HG03025 (cell line): ENCODE measurements at regions not wholly inside any gene's neighbourhood (a gene's known extent, or its start where the extent isn't known, plus 50 kb on each side); places are given as distances from the start of the nearest gene placed in this dataset.
A peak's percentile ranks its signal among the peaks of the same experiment; 100 is the strongest.
"Not testable (repeated sequence)": the region's sequence is repeated elsewhere in the genome, so short reads cannot be mapped to it uniquely, and the experiment has no call there.

Experiments
- ATAC-seq: cut with Tn5 transposase; IDR thresholded peaks from one replicate; pipeline ENCODE4 v1.9.1; 2021; ENCODE audit warnings: mild to moderate bottlenecking, moderate library complexity; ENCODE audit not compliant: unreplicated experiment, low FRiP score

DNA sequence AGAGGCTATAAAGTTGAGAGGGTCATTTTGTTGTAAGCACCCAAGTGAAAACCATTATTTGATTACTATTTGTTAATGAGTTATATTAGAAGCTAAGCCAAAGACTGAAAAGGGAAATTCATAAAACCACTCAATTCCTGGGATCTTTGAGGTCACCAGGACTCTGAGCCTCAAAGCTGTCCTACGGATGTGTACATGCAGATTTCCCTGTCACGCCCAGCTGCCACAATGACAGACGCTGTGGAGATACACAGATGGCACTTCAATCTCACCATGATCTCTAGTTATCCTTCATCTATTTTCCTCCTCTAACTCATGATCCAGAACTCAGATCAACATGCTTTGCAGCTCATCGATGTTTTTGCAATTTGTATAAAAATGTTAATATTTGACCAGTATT lies 403.5 kb upstream of the MIR17HG start:
- ATAC-seq, result no peak

DNA sequence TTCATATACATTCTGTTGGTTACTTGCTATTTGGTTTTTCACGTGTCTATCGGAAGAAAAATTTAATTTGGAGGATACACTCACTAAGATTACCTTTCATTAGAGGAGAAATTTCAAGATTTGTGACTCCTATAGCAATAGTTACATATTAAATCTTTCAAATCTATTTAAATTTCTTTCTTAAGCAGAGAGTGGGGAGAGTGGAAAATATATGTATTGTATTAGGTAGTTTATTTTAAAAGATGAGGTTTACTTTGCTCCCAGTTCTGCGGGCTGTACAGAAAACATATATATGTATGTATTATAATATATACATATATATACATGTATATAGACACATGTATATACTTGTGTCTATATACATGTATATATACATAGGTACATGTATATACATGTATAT lies 402.3 kb upstream of the MIR17HG start:
- ATAC-seq, result not testable (repeated sequence)

DNA sequence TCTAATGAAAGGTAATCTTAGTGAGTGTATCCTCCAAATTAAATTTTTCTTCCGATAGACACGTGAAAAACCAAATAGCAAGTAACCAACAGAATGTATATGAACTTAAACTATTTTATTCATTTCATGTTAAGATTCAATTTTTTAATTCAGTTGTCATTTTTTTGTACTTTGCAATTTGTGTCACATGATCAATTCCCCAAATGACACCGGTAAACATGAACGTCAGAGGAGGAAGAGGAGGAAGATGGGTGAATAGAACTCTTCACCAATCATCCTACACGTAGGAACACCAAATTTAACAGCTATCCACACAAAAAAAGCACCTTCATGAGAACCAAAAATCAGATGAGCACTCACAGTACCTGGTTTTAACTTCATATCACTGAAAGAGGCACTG lies 401.4 kb upstream of the MIR17HG start:
- not testable (repeated sequence) for ATAC-seq

DNA sequence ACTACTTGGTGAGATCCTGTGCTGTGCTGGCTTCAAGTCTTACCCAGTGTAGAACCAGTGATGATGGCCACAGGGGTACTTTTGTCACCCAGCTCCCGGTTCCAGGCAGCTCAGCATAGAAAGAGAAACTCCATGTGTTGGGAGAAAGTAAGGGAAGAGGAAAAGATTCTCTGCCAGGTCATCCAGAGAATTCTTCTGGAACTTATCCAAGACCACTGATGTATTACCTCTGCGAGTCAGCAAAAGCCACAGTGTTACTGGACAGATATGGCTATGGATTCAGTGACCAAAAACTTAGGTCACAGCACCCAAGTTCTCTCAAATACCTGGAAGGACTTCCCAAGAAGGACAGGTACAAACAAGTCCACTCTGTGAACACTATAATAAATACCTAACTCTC lies 399.5 kb upstream of the MIR17HG start:
- no peak for ATAC-seq

DNA sequence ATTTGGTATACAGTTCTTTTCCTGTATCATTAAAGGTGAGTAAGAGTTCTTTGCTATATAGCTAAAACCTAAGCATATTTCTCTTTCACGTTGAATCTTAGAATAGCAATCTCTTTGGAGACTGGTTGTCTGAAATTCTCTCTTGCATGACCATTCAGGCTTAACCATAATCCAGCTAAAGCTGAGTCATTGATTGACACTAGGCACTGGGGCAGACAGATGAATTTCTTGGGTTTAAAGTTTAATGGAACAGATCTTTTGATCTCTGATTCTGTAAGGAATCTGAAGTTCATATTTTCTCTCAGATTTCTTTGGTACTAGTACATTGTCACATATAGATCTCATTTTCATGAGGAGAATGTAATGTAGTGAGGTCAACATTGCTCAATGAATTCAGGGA lies 397.3 kb upstream of the MIR17HG start:
- no peak for ATAC-seq

DNA sequence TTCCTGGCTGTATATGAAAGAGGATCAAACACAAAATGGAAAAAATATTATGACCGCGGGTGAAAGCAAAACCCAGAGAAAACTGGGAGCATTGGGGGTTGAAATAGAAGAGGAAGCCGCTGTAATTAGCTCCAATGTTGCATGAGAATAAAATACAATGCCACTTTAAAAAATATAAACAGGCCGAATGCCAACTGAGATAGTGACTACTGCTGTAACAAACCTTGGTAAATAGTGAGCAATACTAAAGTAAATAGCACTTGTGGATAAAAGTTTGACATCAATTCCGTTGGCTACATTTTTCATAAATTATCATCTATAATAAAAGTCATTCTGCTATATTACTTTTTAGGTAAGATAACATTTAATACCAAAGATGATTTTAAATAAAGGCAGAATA lies 395.8 kb upstream of the MIR17HG start:
- ATAC-seq, result no peak

DNA sequence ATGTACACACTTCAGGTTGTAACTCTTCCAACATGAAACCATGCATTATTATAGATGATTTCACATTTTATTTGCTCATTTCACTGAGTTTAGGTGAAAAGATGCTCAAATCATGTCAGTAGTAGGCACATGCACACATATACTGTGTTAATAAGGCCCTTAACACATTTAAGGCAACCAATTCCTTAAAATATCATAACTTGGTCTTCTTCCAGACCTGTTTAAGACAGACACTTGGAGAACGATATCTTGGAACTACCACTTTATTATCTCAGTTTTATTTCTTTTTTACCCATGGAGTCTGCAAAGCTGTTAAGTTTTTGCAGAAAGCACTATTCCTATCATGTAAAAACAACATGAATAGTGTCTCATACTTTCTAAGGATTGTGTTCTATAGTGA lies 395.2 kb upstream of the MIR17HG start:
- ATAC-seq, result no peak

DNA sequence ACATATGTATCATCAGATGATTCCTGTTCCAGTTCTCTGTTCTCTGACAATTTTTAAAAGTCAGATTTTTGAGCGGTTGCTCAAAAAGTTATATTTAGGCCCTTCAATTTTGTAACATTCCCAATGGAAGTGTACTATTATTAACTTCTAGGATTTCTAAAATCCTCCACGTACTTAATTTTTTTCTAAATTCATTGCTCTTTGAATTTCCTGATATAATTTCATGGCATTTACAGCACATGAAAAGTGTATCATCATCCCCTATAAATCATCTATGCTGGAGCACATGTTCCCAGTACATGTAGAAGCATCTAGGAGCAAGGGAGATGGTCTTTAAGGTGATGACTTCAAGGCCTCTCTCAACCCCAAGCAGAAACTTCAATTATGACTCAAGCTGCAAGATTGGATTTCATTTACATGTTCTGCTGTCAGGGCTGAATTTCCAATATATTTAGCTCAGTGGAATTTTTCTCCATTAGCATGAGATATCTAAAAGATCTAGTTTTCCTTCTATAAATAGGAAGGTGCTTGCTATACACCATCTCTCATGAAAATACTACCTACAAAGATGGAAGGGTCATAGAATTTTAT lies 392.8 kb upstream of the MIR17HG start:
- no peak for ATAC-seq

DNA sequence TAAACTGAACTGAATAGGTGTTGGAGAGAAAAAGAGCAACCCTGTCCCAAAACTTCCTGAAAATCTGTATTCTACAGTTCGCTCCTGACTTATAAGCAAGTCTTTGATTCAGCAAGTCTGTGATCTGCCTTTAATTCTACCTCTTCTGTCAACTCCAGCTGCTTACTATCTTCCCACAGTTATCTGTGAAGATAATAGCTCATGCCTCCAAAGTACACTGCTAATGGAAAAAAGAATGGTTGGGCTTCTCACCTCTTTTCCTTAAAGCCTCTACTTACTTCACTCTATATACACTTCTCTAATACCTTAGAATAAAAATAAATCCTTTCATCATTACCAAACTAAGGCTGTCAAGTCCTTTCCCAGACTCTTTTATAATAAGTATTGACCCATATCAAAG lies 391.5 kb upstream of the MIR17HG start:
- ATAC-seq, result no peak

DNA sequence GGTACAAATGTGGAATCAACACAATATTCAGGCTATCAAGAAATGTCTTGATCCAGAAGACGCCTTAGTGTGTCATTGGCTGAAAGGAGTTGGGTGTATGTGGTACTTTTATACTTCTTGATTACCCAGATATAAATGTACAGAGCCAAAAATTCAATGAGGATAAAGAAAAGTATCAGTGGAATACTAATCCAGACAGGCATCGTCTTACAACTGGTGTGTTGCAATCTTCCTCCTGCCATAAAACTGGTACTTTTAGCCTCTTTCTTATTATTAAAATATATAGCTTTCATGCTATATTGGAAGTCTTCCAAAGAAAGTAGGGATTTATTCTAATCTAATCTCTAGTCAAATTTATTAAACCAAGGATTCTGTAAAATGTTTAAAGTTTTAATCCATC lies 388.6 kb upstream of the MIR17HG start:
- ATAC-seq, result no peak

DNA sequence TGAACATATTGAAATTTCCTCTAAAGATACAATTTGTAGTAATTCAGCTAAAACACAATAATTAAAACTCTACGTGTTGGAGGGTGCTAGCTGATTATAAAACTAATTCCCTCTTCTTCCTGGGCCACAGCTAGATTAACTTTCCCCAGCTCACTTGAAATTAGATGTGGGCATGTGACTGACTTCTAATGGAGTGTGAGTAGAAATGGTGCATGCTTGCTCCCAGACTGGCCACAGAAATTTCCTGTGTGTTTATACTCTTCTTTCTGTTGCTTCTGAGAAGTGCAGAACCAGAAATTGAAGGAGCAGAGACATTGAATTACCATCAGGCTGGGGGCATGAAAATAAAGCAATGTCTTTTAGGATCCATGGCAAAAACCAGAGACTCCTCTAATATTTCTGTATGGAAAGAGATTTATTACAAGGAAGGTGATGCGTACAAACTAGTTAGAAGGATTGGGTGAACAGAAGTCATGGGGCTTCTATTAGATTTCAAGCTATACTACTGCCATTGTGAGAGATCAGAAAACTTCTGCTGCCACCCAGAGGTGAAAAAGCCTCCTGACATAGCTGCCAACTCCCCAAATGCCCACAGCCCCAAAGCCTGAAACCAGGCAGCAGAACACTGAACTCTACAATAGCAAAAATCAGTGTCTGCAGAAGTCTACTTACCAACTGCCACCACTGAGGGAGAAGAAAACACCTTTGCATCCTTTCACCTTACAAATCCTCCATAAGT lies 379.2 kb upstream of the MIR17HG start:
- ATAC-seq, result no peak

DNA sequence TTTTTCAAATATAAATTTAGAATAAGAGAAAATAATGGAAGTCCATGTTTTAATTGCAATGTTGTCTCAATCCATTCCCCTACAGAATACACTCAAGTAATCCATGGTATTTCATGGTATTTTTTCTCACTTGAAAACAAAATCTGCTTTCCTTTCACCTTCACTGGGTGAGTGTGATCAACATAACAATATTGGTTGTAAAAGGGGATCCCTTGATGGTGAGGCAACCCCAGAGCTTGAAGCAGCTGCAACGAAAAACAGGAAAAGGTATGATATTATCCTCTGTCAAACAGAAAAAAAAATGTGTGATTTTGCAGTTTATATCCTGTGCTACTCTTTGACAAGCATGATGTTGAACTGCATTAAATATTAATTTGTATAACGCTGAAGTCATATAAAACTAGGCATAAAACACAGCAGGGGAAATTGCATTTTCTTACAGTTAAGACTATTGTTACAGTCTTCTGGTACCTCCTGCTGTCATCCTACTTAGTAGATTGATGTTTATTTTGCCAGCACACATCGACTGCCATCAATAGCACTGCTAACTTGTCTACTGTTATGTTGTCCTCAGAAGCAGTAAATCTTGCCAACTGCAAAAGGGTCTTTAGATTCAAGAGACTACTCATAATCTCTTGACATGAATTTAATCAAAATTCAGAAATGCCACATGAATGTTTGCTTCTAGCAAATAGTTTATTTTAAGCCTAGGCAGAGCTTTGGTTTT lies 373.1 kb upstream of the MIR17HG start:
- ATAC-seq, result no peak

DNA sequence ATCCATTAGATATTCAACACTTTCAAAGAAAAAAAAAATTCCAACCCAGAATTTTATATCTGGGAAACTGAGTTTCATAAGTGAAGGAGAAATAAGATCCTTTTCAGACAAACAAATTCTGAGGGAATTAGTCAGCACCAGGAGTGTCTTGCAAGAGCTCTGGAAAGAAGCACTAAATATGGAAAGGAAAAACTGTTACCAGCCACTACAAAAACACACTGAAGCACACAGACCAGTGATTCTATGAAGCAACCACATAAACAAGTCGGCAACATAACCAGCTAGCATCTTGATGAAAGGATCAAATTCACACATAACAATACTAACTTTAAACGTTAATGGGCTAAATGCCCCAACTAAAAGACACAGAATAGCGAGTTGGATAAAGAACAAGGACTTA lies 368.4 kb upstream of the MIR17HG start:
- no peak for ATAC-seq

DNA sequence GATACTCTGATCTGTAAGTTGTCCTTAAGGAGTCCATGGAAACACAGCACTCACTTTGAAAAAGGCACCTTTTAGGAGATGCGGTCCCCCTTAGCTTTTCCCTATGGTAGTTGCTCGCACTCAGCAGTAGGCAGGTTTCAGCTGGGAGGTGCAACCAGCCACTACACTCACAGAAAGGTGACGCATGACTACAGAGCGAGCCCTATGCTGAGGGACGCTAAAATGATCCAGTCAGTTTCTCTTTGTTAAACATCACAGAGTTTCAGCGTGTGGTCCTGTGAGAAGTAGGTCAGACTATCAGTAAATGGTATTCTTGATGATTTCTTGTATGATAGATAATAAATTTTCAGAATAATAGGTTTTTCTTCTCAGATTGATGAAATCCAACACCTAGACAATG lies 362.7 kb upstream of the MIR17HG start:
- no peak for ATAC-seq

DNA sequence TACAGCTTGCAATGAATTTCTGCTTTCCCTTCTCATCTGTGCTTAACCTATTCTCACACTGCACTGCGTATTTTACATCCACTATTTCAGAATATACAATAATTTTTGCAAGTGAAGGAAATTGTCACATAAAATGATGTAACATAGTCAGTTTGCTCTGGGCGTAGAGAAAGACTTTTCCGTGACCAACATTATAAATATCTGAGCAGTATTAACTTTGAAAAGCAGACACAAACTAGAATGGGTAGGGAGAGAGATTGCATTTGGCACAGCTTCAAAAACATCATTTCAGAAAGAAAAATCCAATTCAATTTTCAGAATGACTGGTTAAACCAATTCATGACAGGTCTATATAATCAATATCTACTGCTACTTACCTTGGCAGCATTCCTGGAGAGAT lies 352.5 kb upstream of the MIR17HG start:
- no peak for ATAC-seq

DNA sequence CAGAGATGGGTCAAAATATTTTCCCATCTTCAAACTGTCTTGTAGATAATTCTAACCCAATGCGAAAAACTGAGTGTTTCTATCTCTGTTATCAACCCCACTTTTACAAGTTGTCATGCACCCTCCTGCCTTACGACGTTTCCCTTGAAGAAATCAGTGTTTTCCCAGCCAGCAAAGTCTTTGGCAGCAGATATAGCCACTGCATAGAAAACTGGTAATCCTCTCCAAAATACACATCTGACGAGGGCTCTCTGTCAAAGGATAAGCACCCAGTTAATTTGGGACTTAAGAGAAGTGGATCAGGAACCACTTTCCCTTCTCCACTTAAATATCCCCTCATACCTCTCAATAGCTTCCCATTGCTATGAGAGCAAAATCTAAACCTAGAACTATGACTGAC lies 351.9 kb upstream of the MIR17HG start:
- no peak for ATAC-seq

DNA sequence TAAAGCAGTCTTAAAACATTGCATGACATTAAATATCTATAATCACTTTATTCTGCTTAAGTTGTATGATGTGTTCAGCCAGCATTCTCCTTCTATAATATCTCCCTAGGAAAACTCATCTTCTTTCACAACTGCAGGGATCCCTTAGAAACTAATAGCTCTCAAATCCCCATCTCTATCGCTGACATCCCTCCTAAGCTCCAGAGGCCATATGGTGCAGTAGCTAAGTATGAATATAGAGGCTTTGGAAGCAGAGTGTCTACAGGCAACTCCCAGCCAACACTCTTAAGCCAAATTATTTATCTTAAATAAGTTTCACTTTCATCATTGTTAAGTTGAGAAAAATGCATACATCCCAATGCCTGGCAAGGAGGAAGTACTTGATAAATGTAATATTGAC lies 349.5 kb upstream of the MIR17HG start:
- no peak for ATAC-seq

DNA sequence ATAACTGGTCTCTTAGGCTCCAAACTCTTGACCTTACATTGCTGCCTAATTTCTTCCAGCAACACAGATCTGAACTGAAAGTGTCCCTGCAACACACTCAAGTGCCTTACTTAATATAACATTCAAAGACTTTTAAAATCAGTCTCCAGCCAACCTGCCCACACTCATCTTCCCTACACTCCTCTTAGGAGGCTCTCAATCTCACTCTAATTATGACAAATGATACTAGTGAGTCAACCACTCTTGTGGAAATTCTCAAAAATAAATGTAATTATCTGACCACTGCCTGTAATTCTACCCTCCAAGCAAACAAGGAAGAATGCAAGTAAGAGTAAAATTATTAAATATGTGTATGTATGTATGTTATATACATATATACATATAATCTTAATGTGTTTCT lies 348.1 kb upstream of the MIR17HG start:
- no peak for ATAC-seq

DNA sequence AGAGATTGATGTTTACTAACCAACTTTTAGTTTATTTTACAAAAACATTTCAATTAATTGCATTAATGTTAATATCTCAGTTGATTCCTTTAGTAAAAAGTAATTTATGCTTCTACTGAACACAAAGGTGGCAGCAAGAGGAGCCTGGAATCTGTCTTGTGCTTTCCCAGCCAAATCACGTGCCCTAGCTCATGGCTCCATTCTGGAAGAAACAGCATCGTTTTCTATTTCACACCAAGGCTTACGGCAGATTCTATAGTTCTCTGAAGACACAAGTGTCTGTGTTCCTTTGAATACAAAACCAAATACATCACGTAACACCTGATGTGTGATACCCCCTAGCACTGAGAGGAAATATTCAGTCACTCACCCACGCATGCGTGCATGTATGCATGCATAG lies 346.1 kb upstream of the MIR17HG start:
- no peak for ATAC-seq

DNA sequence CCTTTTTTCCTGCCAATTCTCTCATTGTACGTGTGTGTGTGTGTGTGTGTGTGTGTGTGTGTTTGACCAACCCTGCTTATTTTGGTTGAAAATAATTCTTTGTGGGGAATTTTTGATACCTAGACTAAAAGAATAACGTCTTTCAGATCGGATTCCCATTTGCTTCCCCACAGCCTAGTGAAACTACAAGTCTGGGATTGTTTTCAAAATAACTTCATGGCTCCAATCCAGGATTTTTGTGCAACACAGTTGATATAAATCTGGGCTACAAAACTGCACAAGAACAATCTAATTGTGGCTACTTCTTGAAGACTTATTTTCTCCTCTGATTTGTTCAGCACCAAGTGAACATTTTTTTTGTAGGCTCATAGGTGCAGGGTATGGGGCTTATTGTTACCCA lies 332.8 kb upstream of the MIR17HG start:
- no peak for ATAC-seq

DNA sequence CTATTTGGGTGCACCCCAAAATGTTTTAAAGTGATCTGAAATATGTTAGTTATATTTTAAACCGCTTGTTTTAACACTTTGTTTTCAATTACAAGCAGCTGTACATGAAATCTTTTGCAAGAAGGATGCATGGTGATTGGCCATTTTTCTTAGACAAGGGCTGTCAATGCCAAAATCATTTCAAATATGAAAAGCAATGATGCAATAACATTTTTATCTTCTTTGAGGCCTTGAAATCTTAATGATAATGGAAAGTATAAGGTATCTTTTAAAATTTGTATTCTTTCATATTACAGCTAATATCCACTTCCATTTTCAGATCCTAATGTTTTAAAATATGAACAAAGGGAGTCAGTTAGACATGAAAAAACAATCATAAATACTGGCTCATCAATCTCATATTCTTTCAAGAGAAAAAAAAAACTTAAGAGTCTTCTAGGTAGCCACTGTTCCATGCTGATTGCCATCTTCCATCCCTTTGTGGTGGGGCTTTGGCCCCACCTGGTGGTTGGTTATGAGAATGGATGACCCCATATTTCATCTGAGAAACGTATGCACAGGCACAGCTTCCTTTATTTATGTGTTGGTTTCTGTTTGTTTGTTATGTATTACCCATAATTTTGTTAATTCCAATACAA lies 330.3 kb upstream of the MIR17HG start:
- peak; percentile 98 for ATAC-seq
